NT2/D1 (cell line): ENCODE measurements at regions not wholly inside any gene's neighbourhood (a gene's known extent, or its start where the extent isn't known, plus 50 kb on each side); places are given as distances from the start of the nearest gene placed in this dataset.

Experiments
- SUZ12 ChIP-seq: IDR thresholded peaks from 2 replicates; pipeline ENCODE4 v1.6.1; 2011; ENCODE audit not compliant: insufficient read length, insufficient read depth; ENCODE audit errors: extremely low read depth
- ZNF274 ChIP-seq: IDR thresholded peaks from 2 replicates; pipeline ENCODE4 v1.6.1; 2011; ENCODE audit warnings: mild to moderate bottlenecking, low read depth, low read length

- TF ChIP-seq ZNF274 (no peak), SUZ12 (no peak)
These were observed 53.0 kb upstream of the RAB18 start for GRCh38 chr10:27451054-27451453.
